Activated CD4-positive, CD25-positive, alpha-beta regulatory T cell treated with anti-CD3 and anti-CD28 coated beads, Interleukin-2, amount 50 U/mL, for 72 hours (primary cell): ENCODE measurements at regions not wholly inside any gene's neighbourhood (a gene's known extent, or its start where the extent isn't known, plus 50 kb on each side); places are given as distances from the start of the nearest gene placed in this dataset.
A peak's percentile ranks its signal among the peaks of the same experiment; 100 is the strongest.

Experiments
- DNase-seq: peaks from one replicate; pipeline ENCODE4 v3.0.0; 2021

DNA sequence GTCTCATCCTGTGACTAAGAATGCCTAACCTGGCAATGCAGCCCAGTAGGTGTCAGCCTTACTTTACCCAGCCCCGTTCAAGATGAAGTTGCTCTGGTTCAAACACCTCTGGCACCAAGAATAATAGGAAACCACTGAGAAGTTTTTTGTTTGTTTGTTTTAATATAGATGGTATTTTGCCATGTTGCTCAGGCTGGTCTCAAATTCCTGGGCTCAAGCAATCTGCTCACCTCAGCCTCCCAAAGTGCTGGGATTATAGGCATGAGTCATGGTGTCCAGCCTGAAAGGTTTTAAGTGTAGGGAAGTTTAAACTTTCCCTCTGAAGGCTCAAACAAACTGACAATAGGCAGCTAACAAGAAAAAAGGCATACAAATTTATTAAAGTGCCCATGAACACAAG lies 51.2 kb upstream of the ABCC4 start:
- no peak for DNase-seq

DNA sequence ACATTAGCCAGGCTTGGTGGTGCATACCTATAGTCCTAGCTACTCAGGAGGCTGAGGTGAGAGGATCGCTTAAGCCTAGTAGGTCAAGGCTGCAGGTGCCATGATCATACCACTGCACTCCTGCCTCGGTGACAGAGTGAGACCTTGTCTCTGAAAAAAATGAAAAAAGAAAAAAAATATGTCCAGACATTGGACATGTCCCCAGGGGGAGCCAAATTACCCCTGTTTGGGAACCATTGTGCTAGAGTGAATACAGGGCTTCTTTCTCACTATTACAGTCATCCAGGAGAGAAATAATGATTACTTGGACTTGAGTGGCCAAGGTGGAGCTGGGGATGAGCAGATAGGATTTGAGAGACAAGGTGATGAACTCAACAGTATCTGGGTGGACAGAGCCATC lies 52.9 kb upstream of the ABCC4 start:
- DNase-seq: no peak

DNA sequence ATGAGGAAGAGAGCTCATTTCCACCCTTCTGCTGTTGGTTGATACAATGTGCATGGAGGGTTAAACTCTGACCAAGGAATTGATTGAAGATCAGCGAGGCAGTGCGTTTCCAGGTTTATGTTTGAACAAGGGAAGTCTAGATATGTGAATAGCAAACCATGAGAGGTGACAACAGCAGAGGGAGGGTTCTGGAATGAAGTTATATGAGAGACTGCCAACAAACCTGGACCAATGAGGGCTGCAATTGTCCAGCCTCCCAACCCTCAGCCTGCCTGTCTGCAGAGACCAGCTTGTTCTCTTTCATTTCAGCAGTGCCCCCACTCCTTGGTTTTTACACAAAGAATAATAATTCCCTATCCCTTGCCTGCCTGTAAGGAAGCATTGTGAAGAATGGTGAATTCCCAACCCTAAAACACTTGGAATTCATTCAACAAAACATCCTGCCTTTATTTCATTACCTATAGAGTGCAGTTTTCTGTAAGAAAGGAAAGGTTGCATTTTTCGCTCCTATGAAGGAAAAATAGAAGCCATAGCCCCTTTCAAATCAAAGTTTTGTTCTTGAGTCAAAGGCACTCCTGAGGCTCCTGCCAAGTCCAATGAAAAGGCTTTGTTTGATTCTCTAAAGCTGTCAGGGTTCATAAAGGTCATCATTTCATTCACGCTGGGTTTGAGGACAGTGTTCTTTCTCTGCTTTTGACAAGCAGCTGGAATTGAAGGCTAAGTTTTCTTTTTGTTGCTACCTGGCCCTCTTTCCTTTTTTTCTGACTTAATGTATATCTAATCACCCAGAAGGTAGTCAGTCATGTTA lies 53.6 kb upstream of the ABCC4 start:
- DNase-seq: no peak

- DNase-seq: no peak
Observed at GRCh38 chr13:95355494-95355893, 54.2 kb upstream of the ABCC4 start.

DNA sequence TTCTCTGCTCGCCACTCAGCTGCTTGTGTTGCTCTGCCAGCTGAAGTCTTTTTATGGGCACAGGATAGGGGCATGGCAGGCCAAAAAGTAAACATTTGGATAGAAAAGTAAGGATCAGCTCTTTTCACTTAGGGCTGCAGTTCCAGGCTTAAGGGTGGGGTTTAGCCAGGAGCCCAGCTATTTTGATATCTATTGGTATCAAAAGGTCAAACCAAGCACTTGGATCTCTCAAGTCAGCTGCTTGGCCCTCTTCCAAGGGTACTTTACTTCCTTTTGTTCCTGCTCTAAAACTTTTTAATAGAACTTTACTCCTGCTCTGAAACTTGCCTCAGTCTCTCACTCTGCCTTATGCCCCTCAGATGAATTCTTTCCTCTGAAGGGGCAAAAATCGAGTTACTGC lies 55.7 kb upstream of the ABCC4 start:
- DNase-seq: no peak

DNA sequence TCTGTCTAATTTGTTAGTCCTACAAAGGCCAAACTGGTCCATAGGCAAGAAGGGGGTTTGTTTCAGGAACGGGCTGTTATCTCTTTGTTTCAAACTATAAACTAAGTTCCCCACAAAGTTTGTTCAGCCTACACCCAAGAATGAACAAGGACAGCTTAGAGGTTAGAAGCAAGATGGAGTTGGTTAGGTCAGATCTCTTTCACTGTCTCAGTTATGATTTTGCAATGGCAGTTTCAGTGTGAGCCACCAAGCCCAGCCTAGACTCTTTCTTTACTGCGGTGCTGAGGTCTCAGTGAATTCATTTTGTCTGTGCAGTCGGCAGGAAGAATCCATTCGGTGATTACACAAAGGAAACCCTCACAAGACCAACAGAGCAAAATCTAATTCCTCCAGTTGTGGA lies 56.6 kb upstream of the ABCC4 start:
- no peak for DNase-seq

DNA sequence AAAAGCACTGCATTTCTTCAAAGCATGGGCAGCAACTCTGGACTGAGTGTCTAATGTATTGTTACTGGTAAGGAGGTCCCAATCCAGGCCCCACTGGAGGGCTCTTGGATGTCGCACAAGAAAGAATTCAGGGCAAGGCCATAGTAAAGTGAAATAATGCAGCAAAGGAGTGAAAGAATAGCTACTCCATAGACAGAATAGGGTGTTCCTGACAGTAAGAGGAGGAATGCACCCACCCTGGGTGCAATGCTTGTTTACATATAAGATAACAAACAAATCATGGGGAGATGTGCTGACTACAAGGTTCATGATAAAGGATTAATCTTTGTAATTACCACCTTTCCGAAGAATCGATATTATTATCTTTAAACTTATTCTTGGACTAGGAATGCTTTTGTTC lies 58.8 kb upstream of the ABCC4 start:
- DNase-seq: no peak

- no peak for DNase-seq
Observed at GRCh38 chr13:95360464-95361097, 59.3 kb upstream of the ABCC4 start.

DNA sequence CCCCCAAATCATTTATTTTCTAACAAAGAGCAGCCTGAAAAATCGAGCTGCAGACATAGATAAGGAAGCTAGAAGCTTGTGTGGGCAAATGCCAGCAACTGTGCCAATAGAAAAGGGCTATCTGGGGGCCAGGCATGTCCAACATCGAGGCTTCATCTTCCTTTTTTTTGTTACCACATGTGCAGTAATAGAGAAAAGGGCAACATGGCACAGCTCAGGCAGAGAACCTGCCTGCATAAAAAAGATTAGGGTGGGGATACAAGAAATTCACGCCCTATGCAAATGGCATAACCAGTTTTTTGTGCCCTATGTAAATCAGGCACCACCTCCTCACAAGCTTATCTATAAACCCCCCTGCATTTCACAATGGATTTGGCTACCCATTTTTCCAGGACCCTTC lies 60.4 kb upstream of the ABCC4 start:
- no peak for DNase-seq

- DNase-seq: no peak
Observed at GRCh38 chr13:95362666-95363065, 61.4 kb upstream of the ABCC4 start.

DNA sequence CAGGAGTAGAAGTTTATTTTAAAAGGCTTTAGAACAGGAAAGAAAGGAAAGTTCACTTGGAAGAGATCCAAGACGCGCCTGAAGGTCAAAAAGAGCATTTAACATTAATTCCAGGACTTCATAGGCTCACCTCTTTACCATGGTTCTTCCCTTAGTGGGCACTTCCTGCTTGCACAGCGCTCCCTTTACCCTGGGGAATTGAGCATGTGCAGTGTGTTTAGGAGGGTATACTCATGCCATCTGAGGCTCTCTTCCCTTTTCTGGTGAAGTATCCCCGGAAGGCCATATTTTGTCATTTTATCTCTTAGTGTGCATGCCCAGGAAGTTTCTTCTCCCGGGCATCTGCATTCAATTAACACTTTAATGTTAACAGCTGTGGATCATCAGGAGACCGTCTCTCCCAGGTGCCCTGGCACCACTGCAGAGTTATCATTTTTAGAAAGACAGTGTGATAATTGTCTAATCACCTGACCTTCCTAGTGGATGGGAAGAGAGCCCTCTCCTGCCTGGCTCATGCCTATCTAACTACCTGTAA lies 66.1 kb upstream of the ABCC4 start:
- DNase-seq: no peak

- no peak for DNase-seq
Observed at GRCh38 chr13:95368998-95369397, 67.7 kb upstream of the ABCC4 start.

DNA sequence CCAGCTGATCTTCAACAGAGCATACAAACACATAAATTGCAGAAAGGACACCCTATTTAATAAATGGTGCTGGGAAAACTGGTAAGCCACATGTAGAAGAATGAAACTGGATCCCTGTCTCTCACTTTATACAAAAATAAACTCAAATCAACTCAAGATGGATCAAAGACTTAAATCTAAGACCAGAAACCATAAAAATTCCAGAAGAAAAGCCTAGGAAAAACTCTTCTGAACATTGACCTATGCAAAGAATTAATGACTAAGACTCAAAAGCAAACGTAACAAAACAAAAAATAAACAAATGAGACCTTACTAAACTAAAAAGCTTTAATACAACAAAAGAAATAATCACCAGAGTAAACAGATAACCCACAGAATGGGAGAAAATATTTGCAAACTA lies 74.5 kb upstream of the ABCC4 start:
- DNase-seq: no peak

DNA sequence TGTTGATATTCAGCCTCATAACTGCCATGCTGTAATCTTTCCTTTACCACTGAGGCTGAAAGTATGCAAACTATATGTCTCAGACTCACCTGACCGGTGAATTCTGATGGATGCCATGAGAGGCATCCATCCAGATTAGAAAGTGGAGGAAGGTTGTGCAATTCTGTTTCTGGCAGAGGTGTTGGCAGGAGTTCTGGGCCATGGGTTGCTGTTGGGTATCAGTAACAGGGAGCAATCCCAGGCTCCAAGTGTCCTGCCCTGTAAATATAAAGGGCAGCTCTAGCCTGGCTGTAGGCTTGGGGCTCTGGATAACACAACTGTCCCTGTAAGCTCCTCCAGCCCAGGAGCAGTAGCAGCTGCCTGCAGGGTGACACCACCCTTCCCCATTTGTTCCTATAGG lies 77.4 kb upstream of the ABCC4 start:
- DNase-seq: no peak

GRCh38 chr13:95380468-95381211 lies 79.4 kb upstream of the ABCC4 start:
- peak; percentile 48 for DNase-seq

DNA sequence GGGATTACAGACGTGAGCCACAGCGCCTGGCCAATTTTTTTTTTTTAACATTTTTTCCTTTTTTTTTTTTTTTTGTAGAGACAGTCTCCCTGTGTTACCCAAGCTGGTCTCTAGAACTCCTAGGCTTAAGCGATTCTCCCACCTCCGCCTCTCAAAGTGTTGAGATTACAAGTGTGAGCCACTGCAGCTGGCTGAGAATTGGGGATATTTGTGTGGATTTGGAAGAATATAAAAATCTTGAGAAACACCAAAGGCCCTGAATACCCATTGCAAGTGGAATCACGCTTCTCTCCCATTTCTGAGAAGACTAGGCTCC lies 79.9 kb upstream of the ABCC4 start:
- DNase-seq: no peak

DNA sequence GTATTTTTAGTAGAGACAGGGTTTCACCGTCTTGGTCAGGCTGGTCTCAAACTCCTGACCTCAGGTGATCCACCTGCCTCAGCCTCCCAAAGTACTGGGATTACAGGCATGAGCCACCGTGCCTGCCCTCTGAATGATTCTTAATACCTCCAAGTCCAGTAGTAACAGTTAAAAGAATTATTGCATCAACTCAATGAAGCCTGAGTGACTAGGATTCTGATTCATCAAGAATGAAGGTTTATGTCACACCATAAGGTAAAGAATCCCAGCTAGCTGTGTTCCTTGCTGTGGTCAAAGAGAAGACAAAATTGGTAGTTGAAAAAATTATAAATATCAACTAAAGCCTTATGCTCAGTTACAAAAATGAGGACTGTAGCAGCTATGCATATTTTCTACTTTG lies 81.2 kb upstream of the ABCC4 start:
- DNase-seq: no peak

- DNase-seq: no peak
Observed at GRCh38 chr13:95382916-95383315, 81.7 kb upstream of the ABCC4 start.

GRCh38 chr13:95385373-95385772 lies 84.1 kb upstream of the ABCC4 start:
- no peak for DNase-seq

GRCh38 chr13:95385798-95386197 lies 84.5 kb upstream of the ABCC4 start:
- DNase-seq: no peak

DNA sequence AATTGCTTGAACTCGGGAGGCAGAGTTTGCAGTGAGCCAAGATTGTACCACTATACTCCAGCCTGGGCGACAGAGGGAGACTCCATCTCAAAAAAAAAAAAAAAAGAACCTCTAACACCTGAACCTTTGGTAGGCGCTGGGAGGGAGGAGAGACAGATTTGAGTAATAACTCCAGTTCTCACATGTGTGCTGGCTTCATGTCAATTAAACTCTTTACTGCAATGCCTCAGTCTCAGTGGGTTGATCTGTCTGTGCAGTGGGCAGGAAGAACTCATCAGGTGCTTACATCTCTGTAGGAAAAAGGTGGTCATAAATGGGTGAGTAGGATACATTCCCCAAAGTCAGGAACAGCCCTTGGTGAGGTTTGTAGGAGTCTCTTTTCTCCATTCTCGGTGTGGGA lies 85.1 kb upstream of the ABCC4 start:
- no peak for DNase-seq

- DNase-seq: no peak
Observed at GRCh38 chr13:95387733-95388207, 86.5 kb upstream of the ABCC4 start.

DNA sequence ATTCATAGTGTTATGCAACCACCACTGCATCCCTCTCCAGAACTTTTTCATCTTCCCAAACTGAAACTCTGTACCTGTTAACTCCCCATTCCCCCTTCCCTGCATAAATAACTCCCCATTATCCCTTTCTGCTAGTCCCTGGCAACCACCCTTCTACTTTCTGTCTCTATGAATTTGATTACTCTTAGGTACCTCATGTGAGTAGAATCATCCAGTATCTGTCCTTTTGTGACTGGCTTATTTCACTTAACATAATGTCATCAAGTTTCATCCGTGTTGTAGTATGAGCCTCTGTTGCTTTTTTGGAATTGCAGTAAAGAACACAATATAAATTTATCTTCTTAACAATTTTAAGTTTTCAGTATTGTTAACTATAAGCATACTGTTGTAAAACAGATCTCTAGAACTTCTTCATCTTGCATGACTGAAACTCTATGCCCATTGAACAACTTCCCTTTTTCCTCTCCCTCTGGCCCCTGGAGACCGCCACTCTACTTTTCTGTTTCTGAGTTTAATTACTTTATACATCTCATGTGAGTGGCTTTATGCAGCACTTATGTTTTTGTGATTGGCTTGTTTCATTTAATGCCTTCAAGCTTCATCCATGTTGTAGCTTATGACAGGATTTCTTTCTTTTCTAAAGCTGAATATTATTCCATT lies 87.3 kb upstream of the ABCC4 start:
- no peak for DNase-seq
